GM12873 (cell line): ENCODE measurements at regions not wholly inside any gene's neighbourhood (a gene's known extent, or its start where the extent isn't known, plus 50 kb on each side); places are given as distances from the start of the nearest gene placed in this dataset.

Source experiments
- CTCF ChIP-seq: IDR thresholded peaks from 2 replicates; pipeline ENCODE4 v1.5.1; 2012; ENCODE audit warnings: low read depth, mild to moderate bottlenecking, moderate library complexity, low read length, control low read depth; ENCODE audit not compliant: insufficient read depth; ENCODE audit errors: missing control alignments

GRCh38 chr14:78029601-78030372 lies 140.4 kb upstream of the NRXN3 start:
- TF ChIP-seq CTCF = peak; percentile 18

GRCh38 chr14:78043349-78043748 lies 126.8 kb upstream of the NRXN3 start:
- no peak for TF ChIP-seq CTCF

GRCh38 chr14:78048120-78048519 lies 122.1 kb upstream of the NRXN3 start:
- no peak for TF ChIP-seq CTCF

- no peak for TF ChIP-seq CTCF
Observed at GRCh38 chr14:78070344-78070743, 99.8 kb upstream of the NRXN3 start.

- no peak for TF ChIP-seq CTCF
Observed at GRCh38 chr14:78071016-78071549, 99.1 kb upstream of the NRXN3 start.

GRCh38 chr14:78073028-78073427 lies 97.1 kb upstream of the NRXN3 start:
- TF ChIP-seq CTCF = no peak

- TF ChIP-seq CTCF = no peak
Observed at GRCh38 chr14:78074561-78074960, 95.6 kb upstream of the NRXN3 start.
